OCI-LY1 (cell line): ENCODE measurements at regions not wholly inside any gene's neighbourhood (a gene's known extent, or its start where the extent isn't known, plus 50 kb on each side); places are given as distances from the start of the nearest gene placed in this dataset.

Source experiments
- H2AFZ ChIP-seq: fragments of 200-600 bp; sonication (generic), shearing (Covaris generic); 2 replicates; pipeline ENCODE4 v1.6.0; 2014; ENCODE audit warnings: antibody characterized with exemption, mild to moderate bottlenecking, low read length
- H3F3A ChIP-seq: fragments of 200-600 bp; sonication (generic), shearing (Covaris generic); 2 replicates; pipeline ENCODE4 v1.6.0; 2014; ENCODE audit warnings: mild to moderate bottlenecking, antibody characterized with exemption, low read length, moderate library complexity; ENCODE audit not compliant: insufficient read depth
- H3K27ac ChIP-seq: fragments of 200-600 bp; sonication (generic); 2 replicates; pipeline ENCODE4 v1.5.1; 2014; ENCODE audit warnings: low read length, mixed run types, mild to moderate bottlenecking, low read depth; ENCODE audit not compliant: poor library complexity, severe bottlenecking
- H3K27me3 ChIP-seq: fragments of 200-600 bp; sonication (generic); 2 replicates; pipeline ENCODE4 v1.6.0; 2014; ENCODE audit warnings: antibody characterized with exemption, mild to moderate bottlenecking, low read length, moderate library complexity; ENCODE audit not compliant: insufficient read depth
- H3K36me3 ChIP-seq: fragments of 200-600 bp; sonication (generic); 2 replicates; pipeline ENCODE4 v1.6.1; 2014; ENCODE audit warnings: mild to moderate bottlenecking, antibody characterized with exemption, low read length, moderate library complexity, mixed read lengths; ENCODE audit not compliant: insufficient read depth
- H3K4me1 ChIP-seq: fragments of 200-600 bp; sonication (generic); 2 replicates; pipeline ENCODE4 v1.5.1; 2014; ENCODE audit warnings: mild to moderate bottlenecking, low read length, moderate library complexity; ENCODE audit not compliant: insufficient read depth, severe bottlenecking
- H3K4me2 ChIP-seq: fragments of 200-600 bp; sonication (generic), shearing (Covaris generic); 2 replicates; pipeline ENCODE4 v1.6.1; 2014; ENCODE audit warnings: low read length
- H3K4me3 ChIP-seq: fragments of 200-600 bp; sonication (generic); 2 replicates; pipeline ENCODE4 v1.5.1; 2014; ENCODE audit warnings: low read length, low read depth, mild to moderate bottlenecking, mixed read lengths; ENCODE audit not compliant: poor library complexity, severe bottlenecking
- H3K79me2 ChIP-seq: fragments of 200-600 bp; shearing (Covaris generic); 2 replicates; pipeline ENCODE4 v1.6.1; 2016; ENCODE audit warnings: mixed run types, low read length, mixed read lengths; ENCODE audit not compliant: insufficient read depth
- H3K9ac ChIP-seq: fragments of 200-600 bp; sonication (generic), shearing (Covaris generic); 2 replicates; pipeline ENCODE4 v1.6.1; 2014; ENCODE audit warnings: mild to moderate bottlenecking, low read length, mixed read lengths
- H3K9me2 ChIP-seq: fragments of 200-600 bp; sonication (generic), shearing (Covaris generic); 2 replicates; pipeline ENCODE4 v1.6.1; 2014; ENCODE audit warnings: low read depth, mild to moderate bottlenecking, low read length, mixed read lengths
- H3K9me3 ChIP-seq: fragments of 200-600 bp; shearing (Covaris generic); 2 replicates; pipeline ENCODE4 v1.6.1; 2014; ENCODE audit warnings: low read length, mixed read lengths
- H4K20me1 ChIP-seq: fragments of 200-600 bp; sonication (generic), shearing (Covaris generic); 2 replicates; pipeline ENCODE4 v1.6.0; 2016; ENCODE audit warnings: mild to moderate bottlenecking, low read length; ENCODE audit not compliant: insufficient read depth
- EZH2 ChIP-seq: fragments of 200-600 bp; sonication (generic), shearing (Covaris generic); IDR thresholded peaks from 2 replicates; pipeline ENCODE4 v1.8.0; 2017; ENCODE audit warnings: borderline replicate concordance, mixed run types, mild to moderate bottlenecking, antibody characterized with exemption, low read length, moderate library complexity, mixed read lengths
- TF ChIP-seq, protein P1 (sequence below): fragments of 200-600 bp; sonication (generic), shearing (Covaris generic); IDR thresholded peaks from 2 replicates; pipeline ENCODE4 v1.5.1; 2017; ENCODE audit warnings: mild to moderate bottlenecking, antibody characterized with exemption, low read length, moderate library complexity, mixed read lengths

DNA sequence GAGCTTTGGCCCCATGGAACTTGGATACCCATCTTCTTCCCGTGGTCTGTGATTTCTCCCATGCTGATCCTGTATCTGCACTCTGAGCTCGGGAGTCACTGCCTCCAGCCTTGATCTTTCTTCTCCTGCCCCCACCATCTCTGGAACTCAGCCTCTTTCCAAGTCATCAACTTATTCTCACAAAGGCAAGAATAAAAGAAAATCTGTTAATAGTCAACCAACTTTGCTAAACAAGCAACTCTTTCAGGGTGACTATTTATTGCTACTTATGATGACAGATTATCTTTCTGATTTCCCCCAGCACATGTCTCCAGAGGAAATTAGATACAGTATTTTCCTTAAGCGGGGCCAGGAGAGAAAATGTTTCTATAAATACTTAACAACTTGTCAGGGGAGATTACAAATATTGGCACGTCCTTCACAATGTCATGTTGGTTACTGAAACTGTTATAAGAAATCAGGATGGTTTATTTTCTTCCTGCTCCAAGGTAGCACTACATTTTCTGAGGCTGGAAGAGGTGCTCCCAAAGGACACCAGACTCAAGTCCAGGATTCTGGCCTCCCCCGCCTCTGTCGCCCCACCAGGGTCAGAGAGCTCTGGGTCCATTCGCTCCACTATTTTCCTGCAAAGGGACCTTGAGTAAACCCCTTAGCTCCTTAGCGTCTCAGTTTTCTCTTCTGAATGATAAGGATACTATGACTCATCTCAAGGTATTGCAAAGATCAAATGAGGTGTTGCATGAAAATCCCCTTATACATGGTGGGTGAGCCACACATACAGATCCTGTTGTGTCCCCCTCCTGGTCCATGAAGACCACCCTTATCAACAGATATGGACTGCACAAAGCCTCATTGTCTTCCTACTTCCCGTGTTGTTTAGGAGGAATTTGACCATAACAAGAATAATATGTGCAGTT, 205.2 kb upstream of the WSCD1 start:
- no peaks in the 10 kb centered on the region for H3K27me3 ChIP-seq
- no peaks in the 10 kb centered on the region for H3K9me2 ChIP-seq
- H4K20me1 ChIP-seq, result no peaks in the 10 kb centered on the region
- H3K9me3 ChIP-seq, result no peaks in the 10 kb centered on the region
- no peaks in the 10 kb centered on the region for H3F3A ChIP-seq
- H2AFZ ChIP-seq, result no peak overlapping the region
- no peaks in the 10 kb centered on the region for H3K36me3 ChIP-seq
- no peak for TF ChIP-seq EZH2
- TF ChIP-seq, protein P1, sequence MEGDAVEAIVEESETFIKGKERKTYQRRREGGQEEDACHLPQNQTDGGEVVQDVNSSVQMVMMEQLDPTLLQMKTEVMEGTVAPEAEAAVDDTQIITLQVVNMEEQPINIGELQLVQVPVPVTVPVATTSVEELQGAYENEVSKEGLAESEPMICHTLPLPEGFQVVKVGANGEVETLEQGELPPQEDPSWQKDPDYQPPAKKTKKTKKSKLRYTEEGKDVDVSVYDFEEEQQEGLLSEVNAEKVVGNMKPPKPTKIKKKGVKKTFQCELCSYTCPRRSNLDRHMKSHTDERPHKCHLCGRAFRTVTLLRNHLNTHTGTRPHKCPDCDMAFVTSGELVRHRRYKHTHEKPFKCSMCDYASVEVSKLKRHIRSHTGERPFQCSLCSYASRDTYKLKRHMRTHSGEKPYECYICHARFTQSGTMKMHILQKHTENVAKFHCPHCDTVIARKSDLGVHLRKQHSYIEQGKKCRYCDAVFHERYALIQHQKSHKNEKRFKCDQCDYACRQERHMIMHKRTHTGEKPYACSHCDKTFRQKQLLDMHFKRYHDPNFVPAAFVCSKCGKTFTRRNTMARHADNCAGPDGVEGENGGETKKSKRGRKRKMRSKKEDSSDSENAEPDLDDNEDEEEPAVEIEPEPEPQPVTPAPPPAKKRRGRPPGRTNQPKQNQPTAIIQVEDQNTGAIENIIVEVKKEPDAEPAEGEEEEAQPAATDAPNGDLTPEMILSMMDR, result no peak
- no peaks in the 10 kb centered on the region for H3K79me2 ChIP-seq
- H3K4me2 ChIP-seq, result no peak overlapping the region
- H3K27ac ChIP-seq, result no peak overlapping the region
- H3K4me1 ChIP-seq, result no peaks in the 10 kb centered on the region
- no peak overlapping the region for H3K9ac ChIP-seq
- H3K4me3 ChIP-seq, result no peak overlapping the region

DNA sequence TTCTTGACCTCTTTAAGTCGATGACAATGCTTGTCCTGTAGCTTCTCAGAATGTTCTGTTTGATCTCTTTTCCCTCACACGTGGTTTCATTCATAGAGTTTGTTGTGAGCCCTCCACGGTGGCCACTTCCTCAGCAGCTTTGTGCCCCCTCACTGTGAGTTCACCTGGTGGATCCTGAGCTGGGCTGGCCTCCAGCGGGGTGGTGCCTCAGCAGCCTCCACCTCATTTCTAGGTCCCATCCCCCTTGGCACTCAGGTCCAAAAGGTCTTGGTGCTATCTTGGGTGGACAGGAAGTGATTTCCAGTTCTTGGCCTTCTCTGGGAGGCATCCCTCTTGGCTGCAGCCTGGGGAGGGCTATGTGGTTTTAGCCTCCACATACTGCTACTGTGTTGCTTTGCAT, 203.2 kb upstream of the WSCD1 start:
- Histone ChIP-seq H3K9me3 (no peaks in the 10 kb centered on the region), H2AFZ (no peak overlapping the region), H4K20me1 (no peaks in the 10 kb centered on the region), H3K36me3 (no peaks in the 10 kb centered on the region), H3K9me2 (no peaks in the 10 kb centered on the region), H3K9ac (no peak overlapping the region), H3F3A (no peaks in the 10 kb centered on the region), H3K27ac (no peak overlapping the region), H3K4me1 (no peaks in the 10 kb centered on the region), H3K4me2 (no peak overlapping the region), H3K79me2 (no peaks in the 10 kb centered on the region), H3K4me3 (no peak overlapping the region), H3K27me3 (no peaks in the 10 kb centered on the region)
- TF ChIP-seq, protein P1, result no peak
- TF ChIP-seq EZH2, result no peak

DNA sequence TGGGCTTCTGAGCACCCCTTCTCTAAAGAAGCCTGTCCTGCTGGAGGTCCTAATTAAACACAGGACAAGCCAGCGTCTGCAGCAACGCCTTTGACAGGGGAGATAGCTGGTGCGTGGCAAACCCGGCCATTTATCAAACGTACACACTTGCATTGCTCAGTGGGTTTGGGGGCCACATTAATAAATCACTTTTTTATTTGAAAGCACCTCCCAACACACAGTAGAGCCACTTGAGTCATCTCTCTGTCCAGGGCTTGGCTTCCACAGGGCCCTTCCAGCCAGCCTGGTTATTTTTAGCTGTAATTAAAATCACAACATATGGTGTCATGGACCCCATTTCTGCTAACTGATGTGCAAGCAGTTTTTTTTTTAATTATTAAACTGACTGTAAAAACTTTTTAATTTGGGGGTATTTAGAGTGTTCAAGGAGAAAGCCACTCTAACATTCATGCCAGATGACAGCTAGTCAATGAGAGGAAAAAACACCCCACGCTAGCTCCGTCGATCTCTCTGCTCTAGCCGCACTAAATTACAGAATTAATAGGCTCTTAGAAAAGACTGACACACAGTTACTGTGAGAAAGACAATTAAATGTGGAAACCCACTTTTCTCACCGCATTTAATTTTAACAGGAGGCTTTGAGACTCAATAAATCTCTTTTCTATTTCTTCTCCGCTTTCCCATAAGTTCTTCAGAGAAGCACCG, 201.0 kb upstream of the WSCD1 start:
- no peak overlapping the region for H3K27ac ChIP-seq
- no peak overlapping the region for H3K4me3 ChIP-seq
- no peaks in the 10 kb centered on the region for H3K9me3 ChIP-seq
- no peak overlapping the region for H3K4me2 ChIP-seq
- no peak overlapping the region for H2AFZ ChIP-seq
- H3K79me2 ChIP-seq, result no peaks in the 10 kb centered on the region
- no peaks in the 10 kb centered on the region for H3F3A ChIP-seq
- no peak for TF ChIP-seq EZH2
- TF ChIP-seq, protein P1, result no peak
- H3K9ac ChIP-seq, result no peak overlapping the region
- H3K4me1 ChIP-seq, result no peaks in the 10 kb centered on the region
- H4K20me1 ChIP-seq, result no peaks in the 10 kb centered on the region
- no peaks in the 10 kb centered on the region for H3K9me2 ChIP-seq
- H3K36me3 ChIP-seq, result no peaks in the 10 kb centered on the region
- H3K27me3 ChIP-seq, result no peaks in the 10 kb centered on the region
